22Rv1 (cell line): ENCODE measurements at regions not wholly inside any gene's neighbourhood (a gene's known extent, or its start where the extent isn't known, plus 50 kb on each side); places are given as distances from the start of the nearest gene placed in this dataset.

Experiments
- H3K27ac ChIP-seq: fragments of 450-650 bp; 2 replicates; pipeline ENCODE4 v1.5.1; 2017
- ZFX ChIP-seq: fragments of 450-650 bp; IDR thresholded peaks from 2 replicates; pipeline ENCODE4 v1.6.1; 2017; ENCODE audit warnings: antibody characterized with exemption, borderline replicate concordance
- TF ChIP-seq, protein P1 (sequence below): fragments of 450-650 bp; IDR thresholded peaks from 2 replicates; pipeline ENCODE4 v1.5.1; 2017; ENCODE audit warnings: mild to moderate bottlenecking

DNA sequence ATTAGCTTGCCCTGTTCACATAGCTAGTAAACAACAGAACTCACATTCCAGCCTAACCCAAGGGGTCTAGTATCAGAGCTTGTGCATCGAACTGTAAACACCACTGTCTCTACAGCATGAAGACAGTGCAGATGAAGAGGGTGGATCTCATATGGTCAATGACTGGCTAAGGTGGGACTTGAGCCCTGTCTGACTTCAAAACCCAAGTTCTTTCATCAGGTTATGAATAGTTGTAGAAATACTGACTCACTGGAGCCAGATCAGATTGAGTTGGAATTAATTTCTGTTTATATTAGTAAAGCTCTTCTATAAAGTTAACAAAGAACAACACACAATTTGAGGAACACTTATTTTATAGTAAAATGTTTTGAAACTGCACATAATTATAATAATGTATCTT lies 161.7 kb upstream of the ARHGAP20 start:
- H3K27ac ChIP-seq: no peak overlapping the region
- TF ChIP-seq, protein P1, sequence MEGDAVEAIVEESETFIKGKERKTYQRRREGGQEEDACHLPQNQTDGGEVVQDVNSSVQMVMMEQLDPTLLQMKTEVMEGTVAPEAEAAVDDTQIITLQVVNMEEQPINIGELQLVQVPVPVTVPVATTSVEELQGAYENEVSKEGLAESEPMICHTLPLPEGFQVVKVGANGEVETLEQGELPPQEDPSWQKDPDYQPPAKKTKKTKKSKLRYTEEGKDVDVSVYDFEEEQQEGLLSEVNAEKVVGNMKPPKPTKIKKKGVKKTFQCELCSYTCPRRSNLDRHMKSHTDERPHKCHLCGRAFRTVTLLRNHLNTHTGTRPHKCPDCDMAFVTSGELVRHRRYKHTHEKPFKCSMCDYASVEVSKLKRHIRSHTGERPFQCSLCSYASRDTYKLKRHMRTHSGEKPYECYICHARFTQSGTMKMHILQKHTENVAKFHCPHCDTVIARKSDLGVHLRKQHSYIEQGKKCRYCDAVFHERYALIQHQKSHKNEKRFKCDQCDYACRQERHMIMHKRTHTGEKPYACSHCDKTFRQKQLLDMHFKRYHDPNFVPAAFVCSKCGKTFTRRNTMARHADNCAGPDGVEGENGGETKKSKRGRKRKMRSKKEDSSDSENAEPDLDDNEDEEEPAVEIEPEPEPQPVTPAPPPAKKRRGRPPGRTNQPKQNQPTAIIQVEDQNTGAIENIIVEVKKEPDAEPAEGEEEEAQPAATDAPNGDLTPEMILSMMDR: no peak
- TF ChIP-seq ZFX: no peak

DNA sequence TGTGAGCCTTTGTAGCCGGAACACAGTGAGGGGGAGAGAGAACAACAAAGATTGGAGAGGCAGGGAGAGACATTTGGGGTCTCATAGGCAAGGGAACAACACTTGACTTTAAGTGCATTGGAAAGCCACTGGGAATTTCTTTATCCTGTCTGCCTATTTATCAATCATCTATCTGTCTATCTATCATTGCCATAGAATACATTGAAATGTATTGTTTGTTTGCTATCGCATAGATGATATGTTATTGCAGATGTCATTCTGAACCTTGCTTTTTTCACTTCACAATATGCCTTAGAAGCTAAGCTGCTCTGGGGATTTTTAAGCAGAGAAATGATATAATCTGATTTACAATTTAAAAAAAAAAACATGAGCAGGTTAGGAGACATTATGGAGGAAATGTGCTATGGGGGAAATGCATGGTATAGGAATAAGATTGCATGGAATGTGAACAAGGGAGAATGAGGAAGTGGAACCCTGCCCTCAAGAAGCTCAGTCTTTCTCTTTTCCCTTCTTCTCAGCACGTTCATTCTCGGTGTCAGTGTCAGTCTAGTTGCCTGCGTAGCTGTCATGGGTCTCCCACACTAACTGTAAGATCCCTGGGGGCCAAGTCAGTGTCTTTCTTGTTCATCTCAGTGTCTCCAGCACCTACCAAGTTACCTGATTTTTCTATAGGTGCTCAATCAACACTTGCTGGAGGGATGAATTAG lies 158.7 kb upstream of the ARHGAP20 start:
- H3K27ac ChIP-seq: no peak overlapping the region
- TF ChIP-seq, protein P1: no peak
- TF ChIP-seq ZFX: no peak

DNA sequence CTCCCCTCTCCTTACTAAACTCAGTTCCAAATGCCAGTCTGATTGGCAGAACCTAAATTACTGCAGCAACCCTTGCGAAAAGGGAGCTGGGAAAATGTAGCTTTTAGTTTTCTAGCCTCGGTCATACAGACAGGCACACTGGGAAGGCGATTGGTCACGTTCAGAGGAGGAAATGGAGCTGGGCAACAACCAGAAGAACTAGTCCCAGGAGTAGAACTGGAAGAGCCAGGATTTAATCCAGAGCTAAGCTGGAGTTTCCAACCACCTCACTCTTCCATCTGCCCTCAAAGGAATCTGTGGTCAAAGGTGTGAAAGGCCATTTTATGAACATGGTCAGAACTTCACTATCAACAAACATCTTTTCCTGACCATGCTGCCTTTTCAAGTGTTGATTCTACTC lies 155.7 kb upstream of the ARHGAP20 start:
- no peak for TF ChIP-seq ZFX
- TF ChIP-seq, protein P1: no peak
- H3K27ac ChIP-seq: no peak overlapping the region

GRCh38 chr11:110866081-110866480 lies 153.8 kb upstream of the ARHGAP20 start:
- TF ChIP-seq, protein P1: no peak
- TF ChIP-seq ZFX: no peak
- H3K27ac ChIP-seq: no peak overlapping the region

GRCh38 chr11:110862407-110862806 lies 150.2 kb upstream of the ARHGAP20 start:
- H3K27ac ChIP-seq: no peak overlapping the region
- TF ChIP-seq, protein P1: no peak
- TF ChIP-seq ZFX: no peak

GRCh38 chr11:110860461-110860860 lies 148.2 kb upstream of the ARHGAP20 start:
- TF ChIP-seq, protein P1: no peak
- TF ChIP-seq ZFX: no peak
- no peak overlapping the region for H3K27ac ChIP-seq

DNA sequence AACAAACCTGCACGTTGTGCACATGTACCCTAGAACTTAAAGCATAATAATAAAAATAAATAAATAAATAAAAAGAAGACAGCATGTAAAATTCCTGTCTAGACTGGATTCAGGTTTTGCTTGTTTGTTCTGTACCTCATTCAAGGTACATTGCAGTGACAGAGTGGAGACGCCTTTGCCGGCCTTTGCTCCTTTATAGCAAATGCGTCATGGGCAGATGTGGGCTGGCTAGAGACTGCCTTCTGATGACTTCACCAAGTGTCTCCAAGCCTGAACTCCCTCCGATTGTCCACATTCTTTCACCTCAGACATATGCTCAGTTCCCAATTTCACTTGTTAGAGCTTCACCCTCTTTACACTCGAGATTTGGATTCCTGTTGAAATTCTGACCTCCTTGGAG lies 147.8 kb upstream of the ARHGAP20 start:
- no peak overlapping the region for H3K27ac ChIP-seq
- TF ChIP-seq ZFX: no peak
